Peyer's patch (tissue), 4 donors: ENCODE measurements at regions not wholly inside any gene's neighbourhood (a gene's known extent, or its start where the extent isn't known, plus 50 kb on each side); places are given as distances from the start of the nearest gene placed in this dataset.

Experiments used
- DNase-seq, 3 donors: peaks; one replicate each; pipeline ENCODE4 v3.0.0-alpha.2; 2017 to 2019
- H3K27ac ChIP-seq, 4 donors: fragments of 200-600 bp; sonication (generic); one replicate each; pipeline ENCODE4 v1.5.1; 2016 to 2019
- H3K27me3 ChIP-seq, 2 donors: fragments of 200-600 bp; sonication (generic); one replicate each; pipeline ENCODE4 v1.5.1; 2019
- H3K36me3 ChIP-seq, 3 donors: fragments of 200-600 bp; sonication (generic); one replicate each; pipeline ENCODE4 v1.5.1; 2016 to 2019
- H3K4me1 ChIP-seq, 4 donors: fragments of 200-600 bp; sonication (generic); one replicate each; pipeline ENCODE4 v1.5.1; 2016 to 2019
- H3K4me3 ChIP-seq, 4 donors: fragments of 200-600 bp; sonication (generic); 1 replicate in 3 of 4; 2 replicates in 1 of 4; pipeline ENCODE4 v1.5.1; 2016 to 2019; ENCODE audit warnings: mild to moderate bottlenecking in 1 of 4
- H3K9me3 ChIP-seq, 4 donors: fragments of 200-600 bp; sonication (generic); one replicate each; pipeline ENCODE4 v1.5.1; 2016 to 2019; ENCODE audit warnings: mild to moderate bottlenecking in 1 of 4
- CTCF ChIP-seq, 6 experiments: fragments of 450-650 bp in 4 of 6; fragments of 200-600 bp in 2 of 6; sonication (generic) in 1 of 6; IDR thresholded peaks; one replicate each; pipeline ENCODE4 v1.5.1; 2017 to 2019; ENCODE audit warnings: antibody characterized with exemption in 6 of 6, mild to moderate bottlenecking in 3 of 6, moderate library complexity in 1 of 6
- POLR2A ChIP-seq, 2 donors: fragments of 450-650 bp; IDR thresholded peaks; one replicate each; pipeline ENCODE4 v1.5.1; 2017; ENCODE audit warnings: antibody characterized with exemption in 2 of 2, mild to moderate bottlenecking in 2 of 2, moderate library complexity in 2 of 2

GRCh38 chr1:209483691-209484090 lies 99.8 kb upstream of the CAMK1G start:
- Histone ChIP-seq H3K27me3 (no peaks in the 10 kb centered on the region), H3K9me3 (no peaks in the 10 kb centered on the region), H3K4me1 (no peaks in the 10 kb centered on the region), H3K27ac (no peak overlapping the region), H3K36me3 (no peaks in the 10 kb centered on the region), H3K4me3 (no peak overlapping the region)
- no peak for DNase-seq
- TF ChIP-seq CTCF (IDR thresholded peaks at IDR 0.05) (no peak), POLR2A (IDR thresholded peaks at IDR 0.05) (no peak)

- TF ChIP-seq POLR2A (IDR thresholded peaks at IDR 0.05) (no peak), CTCF (IDR thresholded peaks at IDR 0.05) (no peak)
- no peaks in the 10 kb centered on the region for H3K27me3 ChIP-seq
- H3K9me3 ChIP-seq = no peaks in the 10 kb centered on the region
- H3K4me1 ChIP-seq = no peaks in the 10 kb centered on the region
- no peaks in the 10 kb centered on the region for H3K36me3 ChIP-seq
- H3K4me3 ChIP-seq = no peak overlapping the region
- DNase-seq = no peak
- H3K27ac ChIP-seq = no peak overlapping the region
Measured at GRCh38 chr1:209484429-209484828, 99.1 kb upstream of the CAMK1G start.

GRCh38 chr1:209485167-209485566 lies 98.3 kb upstream of the CAMK1G start:
- no peak for DNase-seq
- no peaks in the 10 kb centered on the region for H3K27me3 ChIP-seq
- no peak overlapping the region for H3K27ac ChIP-seq
- TF ChIP-seq CTCF (IDR thresholded peaks at IDR 0.05) = no peak
- H3K4me1 ChIP-seq = no peaks in the 10 kb centered on the region
- H3K36me3 ChIP-seq = no peaks in the 10 kb centered on the region
- no peaks in the 10 kb centered on the region for H3K9me3 ChIP-seq
- no peak overlapping the region for H3K4me3 ChIP-seq

GRCh38 chr1:209485751-209486150 lies 97.8 kb upstream of the CAMK1G start:
- TF ChIP-seq CTCF (IDR thresholded peaks at IDR 0.05) = no peak
- TF ChIP-seq POLR2A (IDR thresholded peaks at IDR 0.05) = no peak

GRCh38 chr1:209486861-209487593 lies 96.5 kb upstream of the CAMK1G start:
- TF ChIP-seq POLR2A (IDR thresholded peaks at IDR 0.05) (no peak), CTCF (IDR thresholded peaks at IDR 0.05) (no peak)
- no peak for DNase-seq
- H3K4me3 ChIP-seq = no peak overlapping the region

More at GRCh38 chr1:209485751-209486150, 97.8 kb upstream of the CAMK1G start:
- H3K4me1 ChIP-seq = no peaks in the 10 kb centered on the region
- no peak overlapping the region for H3K4me3 ChIP-seq
- DNase-seq = no peak
- H3K9me3 ChIP-seq = no peaks in the 10 kb centered on the region
- no peaks in the 10 kb centered on the region for H3K36me3 ChIP-seq
- H3K27me3 ChIP-seq = no peaks in the 10 kb centered on the region
- no peak overlapping the region for H3K27ac ChIP-seq

GRCh38 chr1:209490013-209490412 lies 93.5 kb upstream of the CAMK1G start:
- DNase-seq = no peak
- no peaks in the 10 kb centered on the region for H3K27me3 ChIP-seq
- H3K27ac ChIP-seq = no peak overlapping the region
- H3K36me3 ChIP-seq = no peaks in the 10 kb centered on the region
- TF ChIP-seq CTCF (IDR thresholded peaks at IDR 0.05) = no peak
- TF ChIP-seq POLR2A (IDR thresholded peaks at IDR 0.05) = no peak
- no peaks in the 10 kb centered on the region for H3K4me1 ChIP-seq
- H3K4me3 ChIP-seq = no peak overlapping the region
- no peaks in the 10 kb centered on the region for H3K9me3 ChIP-seq

More at GRCh38 chr1:209486861-209487593, 96.5 kb upstream of the CAMK1G start:
- Histone ChIP-seq H3K27me3 (no peaks in the 10 kb centered on the region), H3K36me3 (no peaks in the 10 kb centered on the region), H3K27ac (no peak overlapping the region), H3K4me1 (no peaks in the 10 kb centered on the region), H3K9me3 (no peaks in the 10 kb centered on the region)
